Embryonic facial prominence (tissue), 1 donor: ENCODE measurements at regions not wholly inside any gene's neighbourhood (a gene's known extent, or its start where the extent isn't known, plus 50 kb on each side); places are given as distances from the start of the nearest gene placed in this dataset.

Experiments used
- DNase-seq: peaks from one replicate; pipeline ENCODE4 v3.0.0-alpha.2; 2016; ENCODE audit errors: extremely low spot score

GRCh38 chr2:128790541-128791001 is 471.9 kb upstream of the HS6ST1 start:
- no peak for DNase-seq

GRCh38 chr2:128791120-128791984 is 472.7 kb upstream of the HS6ST1 start:
- no peak for DNase-seq

GRCh38 chr2:128791985-128792320 is 473.3 kb upstream of the HS6ST1 start:
- DNase-seq: no peak

GRCh38 chr2:128792476-128793054 is 473.9 kb upstream of the HS6ST1 start:
- DNase-seq: no peak

- no peak for DNase-seq
These were observed 474.7 kb upstream of the HS6ST1 start for GRCh38 chr2:128793404-128793803.

- DNase-seq: no peak
These were observed 475.6 kb upstream of the HS6ST1 start for GRCh38 chr2:128794285-128794684.

GRCh38 chr2:128796321-128796720 is 477.7 kb upstream of the HS6ST1 start:
- no peak for DNase-seq

- DNase-seq: no peak
These were observed 478.4 kb upstream of the HS6ST1 start for GRCh38 chr2:128797092-128797491.

GRCh38 chr2:128797533-128797932 is 478.9 kb upstream of the HS6ST1 start:
- DNase-seq: no peak

GRCh38 chr2:128797937-128798336 is 479.3 kb upstream of the HS6ST1 start:
- no peak for DNase-seq

- DNase-seq: no peak
These were observed 480.0 kb upstream of the HS6ST1 start for GRCh38 chr2:128798502-128799283.

- no peak for DNase-seq
These were observed 480.6 kb upstream of the HS6ST1 start for GRCh38 chr2:128799284-128799552.

GRCh38 chr2:128799730-128800129 is 481.1 kb upstream of the HS6ST1 start:
- no peak for DNase-seq

GRCh38 chr2:128801576-128801975 is 482.9 kb upstream of the HS6ST1 start:
- DNase-seq: no peak

GRCh38 chr2:128803222-128803621 is 484.6 kb upstream of the HS6ST1 start:
- DNase-seq: no peak

GRCh38 chr2:128805237-128805636 is 486.6 kb upstream of the HS6ST1 start:
- no peak for DNase-seq

- DNase-seq: no peak
These were observed 487.2 kb upstream of the HS6ST1 start for GRCh38 chr2:128805918-128806317.

GRCh38 chr2:128807317-128807716 is 488.6 kb upstream of the HS6ST1 start:
- DNase-seq: no peak

- DNase-seq: no peak
These were observed 490.0 kb upstream of the HS6ST1 start for GRCh38 chr2:128808462-128809258.

GRCh38 chr2:128809259-128809636 is 490.6 kb upstream of the HS6ST1 start:
- DNase-seq: no peak

GRCh38 chr2:128809880-128810279 is 491.2 kb upstream of the HS6ST1 start:
- DNase-seq: no peak
